HepG2 (cell line): ENCODE measurements at regions not wholly inside any gene's neighbourhood (a gene's known extent, or its start where the extent isn't known, plus 50 kb on each side); places are given as distances from the start of the nearest gene placed in this dataset.

Experiments used
- EP300 ChIP-seq, 3 experiments: sonication (generic) in 1 of 3; formaldehyde crosslinking in 1 of 3; IDR thresholded peaks; 2 replicates each; pipeline versions ENCODE4 v1.5.1 to v1.6.1; 2011 to 2020; ENCODE audit warnings: low read depth in 2 of 3, low read length in 2 of 3, borderline replicate concordance in 1 of 3, improper control_type of control experiment in 1 of 3, mild to moderate bottlenecking in 1 of 3, missing genetic modification reagents in 1 of 3, moderate library complexity in 1 of 3
- HMGA1 ChIP-seq: sonication (generic); formaldehyde crosslinking; conservative IDR thresholded peaks from 2 replicates; pipeline ENCODE4 v1.4.0; 2020; ENCODE audit warnings: missing genetic modification reagents
- HOXA7 ChIP-seq: sonication (generic); formaldehyde crosslinking; IDR thresholded peaks from 2 replicates; pipeline ENCODE4 v1.8.1; 2022; ENCODE audit warnings: mild to moderate bottlenecking, missing genetic modification reagents, moderate library complexity
- NR1H2 ChIP-seq: sonication (generic); formaldehyde crosslinking; IDR thresholded peaks from 2 replicates; pipeline ENCODE4 v1.8.1; 2022; ENCODE audit warnings: low read depth, missing genetic modification reagents, borderline replicate concordance

DNA sequence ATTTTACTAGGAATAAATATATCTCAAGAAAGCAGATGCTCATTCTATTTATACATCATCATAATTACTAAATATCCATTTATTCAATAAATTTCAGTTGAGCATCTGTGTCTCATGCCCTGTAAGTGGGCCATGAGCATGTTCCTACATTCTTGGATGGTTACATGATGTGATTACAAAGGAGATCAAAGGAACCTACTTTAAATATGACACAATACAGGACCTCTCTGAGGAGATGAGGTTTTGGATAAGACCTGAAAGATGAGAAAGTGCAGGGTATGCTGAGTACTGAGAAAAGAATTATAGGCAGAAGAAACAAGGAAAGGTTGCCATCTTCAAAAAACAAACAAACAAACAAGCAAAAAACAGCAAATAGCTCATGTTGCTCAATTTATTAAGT is 105.4 kb upstream of the CNTN1 start:
- no peak for TF ChIP-seq EP300 (IDR thresholded peaks at IDR 0.05; ENCODE audit: low read depth in 2 of 2, low read length in 2 of 2)
- no peak for TF ChIP-seq EP300 (CRISPR knock-in tag; IDR thresholded peaks at IDR 0.05; ENCODE audit: borderline replicate concordance)
- TF ChIP-seq HMGA1 (CRISPR knock-in tag), result no peak
- no peak for TF ChIP-seq HOXA7 (CRISPR knock-in tag)
- no peak for TF ChIP-seq NR1H2
